CD4-positive, alpha-beta T cell treated with Interleukin-2 at 100 ng/mL for 4 hours (primary cell): ENCODE measurements at regions not wholly inside any gene's neighbourhood (a gene's known extent, or its start where the extent isn't known, plus 50 kb on each side); places are given as distances from the start of the nearest gene placed in this dataset.

Experiments used
- DNase-seq: peaks from one replicate; pipeline ENCODE4 v3.0.0-alpha.2; 2020; ENCODE audit warnings: low spot score

DNA sequence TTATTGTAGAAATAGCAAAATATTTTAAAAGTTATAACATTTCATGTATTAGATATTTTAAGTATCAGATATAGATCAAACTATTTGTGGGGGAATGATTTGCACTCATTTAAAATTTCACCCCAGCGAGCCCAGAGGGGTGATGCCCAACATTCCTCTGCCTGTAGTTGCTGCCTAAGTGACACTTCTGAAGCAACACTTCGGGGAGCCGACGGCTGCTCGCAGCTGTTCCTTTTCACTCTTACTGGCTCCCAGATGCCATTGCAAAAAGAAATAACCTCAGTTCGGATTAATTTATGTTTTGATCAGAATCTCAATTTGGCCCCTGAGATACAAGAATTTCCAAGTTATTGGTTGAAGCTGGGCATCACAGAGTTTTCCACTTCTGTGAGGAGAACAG lies 603.8 kb downstream of the PLCL1 start:
- no peak for DNase-seq

DNA sequence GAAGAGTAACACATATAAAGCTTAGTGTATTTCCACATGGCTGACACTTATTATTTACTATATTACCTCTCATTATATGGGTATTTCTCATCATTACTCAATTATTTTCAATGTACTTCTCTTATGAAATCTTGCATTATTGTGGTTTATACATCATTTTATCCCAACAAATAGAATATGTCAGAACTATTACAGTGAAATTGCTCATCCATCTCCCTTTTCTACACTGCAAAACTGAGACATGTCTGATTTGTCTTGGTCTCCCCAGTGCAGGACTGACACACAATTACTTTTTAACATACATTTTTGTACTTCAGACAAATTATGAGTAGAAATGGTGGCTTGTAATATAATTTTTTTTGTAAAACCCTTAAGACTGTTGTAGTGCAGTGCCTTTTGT lies 600.9 kb downstream of the PLCL1 start:
- DNase-seq: no peak

DNA sequence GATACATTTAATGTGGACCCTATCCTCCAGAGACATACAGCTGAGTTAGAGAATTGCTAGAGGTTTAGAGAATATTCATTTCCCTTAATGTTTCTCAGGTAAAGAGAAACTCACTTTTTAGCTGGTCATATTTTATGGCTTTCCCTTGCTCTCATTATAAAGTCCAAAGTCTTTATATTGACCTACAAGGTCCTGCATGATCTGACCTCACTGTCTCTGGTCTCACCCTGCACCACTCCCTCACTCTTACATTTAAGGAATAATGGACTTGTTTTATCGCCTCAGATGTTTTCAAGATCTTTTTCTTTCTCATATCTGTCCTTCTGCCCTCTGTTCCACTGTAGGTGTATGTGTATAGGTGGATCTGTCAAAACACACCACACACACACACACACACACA lies 597.3 kb downstream of the PLCL1 start:
- no peak for DNase-seq

DNA sequence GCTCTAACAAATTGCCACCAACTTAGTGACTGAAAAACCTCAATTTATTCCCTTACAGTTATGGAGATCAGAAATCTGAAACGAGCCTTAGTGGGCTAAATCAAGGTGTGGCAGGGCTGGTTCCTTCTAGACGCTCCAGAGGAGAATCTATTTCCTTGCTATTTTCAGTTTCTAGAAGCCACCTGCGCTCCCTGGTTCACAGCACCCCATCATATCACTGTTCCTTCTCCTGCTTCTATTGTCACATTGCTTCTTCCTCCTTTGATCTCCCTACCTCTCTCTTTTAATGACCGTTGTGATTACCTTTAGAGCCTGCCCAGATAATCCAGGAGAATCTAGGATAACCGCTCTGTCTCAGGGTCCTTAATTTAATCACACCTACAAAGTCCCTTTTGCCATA lies 596.6 kb downstream of the PLCL1 start:
- DNase-seq: no peak

DNA sequence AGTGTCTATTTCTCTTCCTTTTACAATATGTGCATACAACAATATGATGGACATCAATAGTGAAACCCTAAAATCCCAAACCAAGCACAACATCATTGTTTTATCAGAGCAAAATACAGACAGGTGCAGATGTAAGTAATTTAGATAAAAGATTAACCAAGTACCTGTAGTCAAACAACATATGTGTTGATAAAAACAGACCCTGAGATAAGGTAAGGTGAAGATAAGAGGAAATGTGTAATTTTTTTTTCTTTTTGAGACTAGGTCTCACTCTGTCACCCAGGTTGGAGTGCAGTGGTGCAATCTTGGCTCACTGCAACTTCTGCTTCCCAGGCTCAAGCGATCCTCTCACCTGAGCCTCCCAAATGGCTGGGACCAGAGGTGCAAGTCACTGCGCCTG lies 589.8 kb downstream of the PLCL1 start:
- no peak for DNase-seq

DNA sequence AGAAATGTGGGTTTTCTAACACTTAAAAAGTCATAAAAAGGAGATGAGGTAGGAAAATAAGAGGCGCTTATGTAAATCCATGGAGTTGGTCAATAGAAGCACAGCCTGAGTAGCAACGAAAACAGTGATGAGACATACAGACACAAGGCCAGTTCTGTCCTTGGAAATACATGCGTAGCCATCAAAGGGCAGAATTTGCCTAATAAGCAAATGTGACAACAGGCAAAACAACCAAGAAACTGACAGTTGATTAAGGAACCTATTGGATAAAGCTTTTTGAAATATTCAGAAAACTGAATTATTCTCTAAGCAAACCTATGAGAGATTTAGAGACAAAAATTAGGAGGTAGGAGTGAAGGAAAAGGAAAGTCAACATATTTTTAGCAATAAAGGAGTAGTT lies 586.3 kb downstream of the PLCL1 start:
- DNase-seq: no peak

DNA sequence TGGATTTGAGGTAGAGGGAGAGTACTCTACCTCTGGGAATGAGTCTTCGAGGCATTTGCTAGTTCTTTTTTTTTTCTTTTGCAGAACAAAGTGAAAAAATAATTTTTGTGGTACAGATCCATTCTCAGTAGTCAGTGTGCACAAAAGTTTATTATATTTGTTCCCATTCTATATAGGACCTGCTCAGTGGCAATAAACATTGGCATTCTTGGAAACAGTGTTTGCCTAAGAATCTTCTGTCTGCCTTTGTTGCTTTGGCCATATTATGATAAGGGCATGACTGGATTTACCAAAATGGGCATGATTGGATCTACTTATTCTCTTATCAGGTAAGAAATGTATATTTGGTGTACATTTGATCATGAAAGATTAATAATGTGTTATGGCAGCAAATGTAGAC lies 583.3 kb downstream of the PLCL1 start:
- no peak for DNase-seq

DNA sequence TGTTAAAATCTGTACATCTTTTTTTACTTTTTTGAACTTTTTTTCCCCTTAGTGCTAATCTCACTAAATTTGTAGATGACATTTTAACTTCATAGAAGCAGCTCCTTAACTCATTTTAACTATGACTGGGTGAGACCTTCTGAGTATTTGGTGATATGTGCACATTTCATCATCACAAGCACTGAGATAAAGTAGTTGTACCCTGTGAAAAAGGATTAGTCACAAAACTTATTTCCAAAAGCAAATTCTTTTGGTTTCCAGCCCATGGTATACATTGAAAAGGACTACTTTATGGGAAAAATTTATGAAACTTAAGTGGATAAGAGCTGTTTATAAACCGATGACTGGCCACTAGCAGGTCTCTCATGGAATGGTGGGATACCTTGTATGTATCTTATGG lies 581.5 kb downstream of the PLCL1 start:
- no peak for DNase-seq

DNA sequence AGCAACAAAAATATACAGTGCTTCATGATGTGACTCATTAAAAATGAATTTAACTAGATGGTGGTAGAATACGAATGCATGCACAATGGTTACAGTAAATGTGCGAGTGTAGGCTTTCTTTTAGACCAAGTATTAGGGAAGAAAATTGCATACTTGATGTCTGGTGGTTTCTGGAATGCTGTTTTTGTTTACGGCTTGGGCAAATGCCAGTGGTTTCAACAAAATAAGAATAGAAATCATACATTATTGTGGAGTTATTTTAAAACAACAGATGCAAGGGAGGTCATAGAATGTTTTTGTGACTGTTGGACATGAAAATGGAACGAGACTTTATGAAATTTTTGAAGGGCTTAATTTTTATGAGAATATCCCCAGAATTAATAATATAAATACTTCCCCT lies 580.9 kb downstream of the PLCL1 start:
- DNase-seq: no peak

DNA sequence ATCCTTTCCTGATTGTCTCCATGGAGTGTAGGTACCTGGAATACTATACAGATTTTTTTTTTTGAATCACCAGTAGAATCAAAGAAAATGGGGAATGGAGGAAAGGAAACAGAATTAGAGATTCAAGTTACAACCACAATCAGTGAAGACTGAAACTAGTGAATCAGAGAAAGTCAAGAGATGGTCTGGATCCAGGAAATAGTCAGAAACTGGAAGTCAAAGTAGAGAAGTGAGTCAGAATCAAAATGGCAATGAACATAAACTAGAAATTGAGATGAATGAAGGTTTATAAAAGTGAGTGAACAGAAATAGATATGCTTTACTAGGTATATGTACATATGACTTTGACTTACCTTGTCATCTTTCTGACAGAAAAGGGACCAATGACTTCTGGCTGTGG lies 579.0 kb downstream of the PLCL1 start:
- no peak for DNase-seq

DNA sequence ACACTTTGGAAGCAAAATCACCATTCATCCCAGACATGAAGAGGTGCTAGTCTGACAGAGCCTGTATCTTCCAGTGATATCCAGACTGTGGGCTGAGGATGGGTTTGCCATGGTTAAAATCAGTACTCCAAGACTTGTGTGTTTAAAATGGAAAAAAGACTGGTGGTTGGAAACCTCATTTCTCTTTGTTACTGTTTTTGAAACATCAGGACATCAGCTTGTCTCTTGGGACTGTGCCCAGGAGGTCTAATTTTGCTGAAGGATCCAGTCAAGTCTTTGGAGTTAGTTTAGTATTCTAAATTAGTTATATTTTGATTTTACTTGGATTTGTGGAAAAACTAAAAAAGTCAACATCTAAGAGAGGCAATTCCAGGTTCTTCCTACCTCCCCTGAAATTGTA lies 578.4 kb downstream of the PLCL1 start:
- DNase-seq: no peak

DNA sequence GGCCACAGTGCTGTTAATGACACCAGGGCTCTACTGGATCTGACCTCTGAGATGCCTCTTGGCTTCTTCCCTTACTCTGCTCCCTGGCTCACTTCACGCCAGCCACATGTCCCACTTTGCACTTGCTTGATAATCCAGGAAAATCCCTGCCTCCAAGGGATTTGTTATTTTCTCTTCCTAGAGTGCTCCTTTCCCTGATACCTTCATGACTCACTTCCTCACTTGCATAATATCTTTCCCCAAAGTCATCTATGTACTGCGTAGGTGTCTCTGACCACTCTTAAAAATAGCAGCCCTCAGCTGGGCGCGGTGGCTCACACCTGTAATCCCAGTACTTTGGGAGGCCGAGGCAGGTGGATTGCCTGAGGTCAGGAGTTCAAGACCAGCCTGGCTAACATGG lies 572.3 kb downstream of the PLCL1 start:
- DNase-seq: no peak

DNA sequence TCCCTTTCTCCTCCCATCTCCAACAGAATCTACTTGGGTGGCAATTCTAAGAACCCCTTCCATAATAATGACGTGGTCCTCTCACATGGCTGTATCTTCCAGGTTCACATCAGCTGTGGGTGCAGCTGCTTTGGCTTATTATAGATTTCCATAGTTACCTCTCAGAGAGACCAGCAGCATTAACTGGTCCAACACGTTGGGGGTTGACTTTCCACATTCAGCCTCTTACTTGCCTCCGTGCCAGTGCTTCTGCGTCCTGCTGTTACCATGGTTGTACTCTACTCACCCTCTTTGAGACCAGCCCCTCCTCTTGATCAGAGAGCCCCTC lies 570.7 kb downstream of the PLCL1 start:
- no peak for DNase-seq

DNA sequence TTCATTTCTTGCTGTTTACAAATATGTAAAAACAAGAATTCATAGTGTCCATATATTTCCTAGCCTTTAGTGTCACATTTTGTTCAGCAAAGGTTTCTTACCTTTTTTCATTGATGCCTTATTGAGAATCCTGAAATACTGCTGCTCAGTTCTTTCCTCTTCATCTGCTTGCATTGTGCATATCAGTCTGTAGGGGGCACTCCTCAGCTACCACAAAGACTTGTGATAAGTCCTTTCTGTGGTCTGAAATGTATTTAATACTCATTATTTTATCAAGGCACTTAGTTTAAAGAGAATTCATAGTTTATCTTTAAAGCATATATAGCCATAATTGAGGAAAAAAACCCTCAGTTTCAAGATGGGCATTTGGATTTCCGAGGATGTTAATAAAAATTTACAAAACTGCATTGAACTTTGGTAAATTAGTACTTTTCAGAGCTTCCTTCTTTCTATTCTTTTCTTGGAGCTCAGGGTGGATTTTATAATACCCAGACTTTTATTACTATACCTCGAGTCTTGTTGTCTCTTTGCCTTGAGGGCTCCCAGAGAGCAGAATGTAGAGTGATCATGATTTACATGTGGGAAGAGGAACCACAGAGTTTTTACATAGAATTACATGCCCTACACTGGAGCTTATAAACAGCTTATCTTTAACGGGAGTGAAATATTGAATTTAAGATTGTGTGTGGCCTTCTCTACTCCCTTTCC lies 570.1 kb downstream of the PLCL1 start:
- DNase-seq: peak; percentile 6

DNA sequence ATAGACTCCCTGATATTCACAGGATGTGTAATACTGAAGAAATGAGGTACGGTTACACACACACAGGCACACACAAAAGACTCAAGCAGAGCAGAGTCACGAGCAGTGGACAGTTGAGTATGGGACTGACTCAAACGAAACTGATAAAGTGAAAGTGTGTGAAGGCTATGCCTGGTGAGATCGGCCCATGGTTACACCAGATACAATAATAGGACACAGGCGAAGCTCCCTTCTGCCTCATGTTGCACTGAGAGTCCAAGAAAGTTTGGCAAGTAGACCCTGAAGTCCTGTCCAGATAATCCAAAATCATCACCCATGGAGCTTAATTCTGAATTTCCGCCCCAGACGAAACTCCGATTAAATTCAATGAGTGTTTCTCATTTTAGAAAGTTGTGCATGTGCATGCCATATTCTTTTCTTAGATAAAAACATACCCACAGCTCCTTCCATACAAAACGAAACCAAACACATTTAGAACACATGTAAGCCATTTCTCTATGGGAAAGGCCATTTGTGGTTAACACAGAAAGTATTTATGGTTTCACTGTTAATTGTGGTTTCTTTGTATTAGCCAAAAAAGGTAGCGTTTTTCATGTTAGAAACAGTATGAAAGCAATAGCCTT lies 567.6 kb downstream of the PLCL1 start:
- DNase-seq: no peak

DNA sequence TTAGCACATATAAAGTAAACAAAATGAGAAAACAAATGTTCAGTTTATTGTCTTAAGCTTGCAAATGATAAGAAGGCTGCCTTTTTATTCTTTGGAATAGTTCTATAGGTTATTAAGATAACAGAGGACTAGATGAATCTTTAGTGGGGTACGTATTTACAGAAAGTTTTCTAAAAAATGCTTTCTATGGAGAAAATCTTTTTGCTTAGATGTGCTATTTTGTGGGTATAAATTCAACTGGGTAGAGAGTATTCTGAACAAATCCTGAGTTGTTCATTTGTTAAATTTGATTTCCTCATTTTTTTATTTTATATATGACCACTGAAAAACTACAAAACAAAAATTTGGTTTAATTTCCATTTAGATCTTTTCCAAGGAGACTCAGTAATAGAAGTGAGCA lies 566.9 kb downstream of the PLCL1 start:
- no peak for DNase-seq

DNA sequence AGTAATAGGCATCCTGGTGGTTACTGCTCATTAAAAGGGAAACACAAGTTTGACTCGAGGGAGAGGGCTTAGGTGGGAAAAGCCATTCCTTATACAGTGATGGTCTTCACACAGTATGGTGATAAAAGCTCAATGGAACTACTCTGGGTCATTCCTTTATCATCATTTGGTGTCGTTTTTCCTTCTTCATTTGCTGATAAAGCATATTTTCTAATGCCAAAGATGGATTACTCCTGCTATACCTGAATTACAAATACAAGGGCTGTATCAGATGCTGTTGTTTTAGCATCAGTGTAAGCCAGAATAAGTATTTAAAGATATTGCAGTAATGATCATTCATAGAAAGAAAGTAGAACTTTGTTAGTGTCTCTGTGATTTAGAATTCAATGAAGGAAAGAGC lies 563.7 kb downstream of the PLCL1 start:
- no peak for DNase-seq

DNA sequence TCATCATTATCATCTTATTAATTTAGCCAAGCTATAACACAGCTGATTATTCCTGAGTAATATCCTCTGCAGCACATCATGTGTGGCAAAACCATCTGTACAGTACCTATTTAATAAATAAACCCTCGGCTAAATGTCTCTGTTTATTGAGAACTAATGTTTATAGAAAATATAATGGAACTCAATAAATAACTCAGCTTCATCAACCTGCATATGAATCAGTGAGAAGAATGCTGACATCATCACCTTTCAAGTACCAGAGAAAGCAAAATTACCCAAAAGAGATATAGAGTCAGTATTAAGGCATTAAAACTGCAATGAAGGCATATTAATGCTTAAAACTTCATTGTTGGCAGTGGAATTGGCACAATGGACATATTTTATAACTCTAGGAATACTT lies 558.3 kb downstream of the PLCL1 start:
- no peak for DNase-seq

DNA sequence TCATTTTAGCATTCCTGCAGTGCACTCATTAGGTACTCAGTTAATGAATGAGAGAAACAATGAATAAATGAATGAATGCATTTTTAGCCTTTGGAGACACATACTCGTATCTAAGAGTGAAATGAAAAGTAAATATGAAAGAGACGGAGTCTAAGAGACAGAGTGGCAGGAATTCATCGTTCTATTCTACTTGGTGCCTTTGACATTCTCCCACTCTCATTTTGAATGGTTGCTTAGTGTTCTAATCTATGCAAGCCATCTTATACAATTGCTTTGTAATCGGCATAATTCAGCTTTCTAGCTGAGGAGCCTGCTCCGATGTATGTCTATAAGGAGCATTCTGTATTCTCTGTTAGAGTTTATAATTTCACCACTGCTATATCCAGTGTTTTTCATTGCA lies 554.9 kb downstream of the PLCL1 start:
- no peak for DNase-seq

DNA sequence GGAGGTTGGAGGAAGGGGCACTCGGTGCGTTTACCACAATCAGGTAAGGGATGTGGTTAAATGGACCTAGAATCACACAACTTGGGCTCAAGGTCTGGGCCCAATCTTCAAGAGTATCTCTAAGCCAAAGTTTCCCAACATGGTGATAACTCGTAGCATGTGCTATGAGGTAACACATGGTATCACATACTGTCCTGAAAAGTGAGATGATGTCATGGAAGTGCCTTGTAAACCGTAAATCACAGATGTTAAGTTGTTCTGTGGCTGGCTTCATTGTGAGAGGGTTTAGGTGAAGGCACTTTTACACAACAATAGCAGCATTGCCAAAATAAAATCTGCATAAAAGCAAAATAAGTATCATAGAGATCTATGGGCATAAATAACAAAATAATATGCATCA lies 551.8 kb downstream of the PLCL1 start:
- no peak for DNase-seq

DNA sequence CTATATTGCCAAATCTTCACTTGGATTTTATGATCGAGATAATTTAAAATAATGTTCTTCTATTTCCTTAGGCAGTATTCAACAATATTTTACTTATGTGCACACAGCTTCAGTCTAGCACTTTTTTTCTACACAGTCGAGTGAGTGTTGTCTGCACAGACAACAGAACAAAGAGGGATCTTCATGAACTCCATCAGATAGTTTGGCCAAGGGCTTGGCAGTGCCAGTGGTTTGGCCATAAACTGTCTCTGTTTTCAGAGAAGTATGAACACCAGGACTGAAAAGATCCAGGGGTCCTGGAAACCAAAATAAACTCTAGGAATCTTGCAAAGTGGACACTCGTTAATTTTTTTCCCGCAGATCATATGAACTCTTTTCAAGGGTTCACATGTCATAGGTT lies 547.3 kb downstream of the PLCL1 start:
- no peak for DNase-seq

DNA sequence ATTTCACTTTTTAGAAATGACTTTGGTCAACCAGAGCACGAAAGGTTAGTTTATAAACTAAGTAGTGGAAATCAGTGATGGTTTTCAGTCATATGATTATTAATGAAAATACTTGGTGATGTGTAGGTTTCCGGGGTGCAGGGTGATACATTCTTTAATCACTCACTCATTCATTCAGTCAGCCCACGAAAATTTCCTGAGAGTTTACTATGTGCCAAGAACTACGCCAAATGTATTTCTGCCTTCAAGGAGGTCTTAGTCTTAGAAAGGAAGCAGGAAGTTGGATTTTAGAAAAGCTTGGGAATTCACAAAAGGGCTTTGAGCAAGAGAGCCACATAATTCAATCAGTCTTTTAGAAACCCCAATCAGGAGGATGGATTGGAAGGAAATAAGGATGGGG lies 543.6 kb downstream of the PLCL1 start:
- DNase-seq: no peak

DNA sequence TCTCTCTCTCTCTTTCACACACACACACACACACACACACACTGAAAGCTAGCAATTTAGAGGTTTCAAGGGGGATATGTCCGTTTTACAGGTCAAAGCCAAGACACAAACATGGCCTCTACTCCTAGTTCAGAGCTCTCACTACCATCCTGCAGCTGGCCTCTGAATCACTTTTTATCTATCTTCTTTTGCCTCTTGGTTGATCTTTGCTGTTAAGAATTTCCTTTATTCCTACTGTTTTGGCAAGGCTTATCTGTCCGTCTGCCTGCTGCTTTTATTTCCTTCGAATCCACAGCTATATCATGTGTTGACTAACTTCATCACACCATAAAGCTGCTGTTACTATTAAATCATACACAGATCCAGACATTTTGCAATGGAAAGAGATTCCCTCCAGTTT lies 543.0 kb downstream of the PLCL1 start:
- DNase-seq: no peak

DNA sequence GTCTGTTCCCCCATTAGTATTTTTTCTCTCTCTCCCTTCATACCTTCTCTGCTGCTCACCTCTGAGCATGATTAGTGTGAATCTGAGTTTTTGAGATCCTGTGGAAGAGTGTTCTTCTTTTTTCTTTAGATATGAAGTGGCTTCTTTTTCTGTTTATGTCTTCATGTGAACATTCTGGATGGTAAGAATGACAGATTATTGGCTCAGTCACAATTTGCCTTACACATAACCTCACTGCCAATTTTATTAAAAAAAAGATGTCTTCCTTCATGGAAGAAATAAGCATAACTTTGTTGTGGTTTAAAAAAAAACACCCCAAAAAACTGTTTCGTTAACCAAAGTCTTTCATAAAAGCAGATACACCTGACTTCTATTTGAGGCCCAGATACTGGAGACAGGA lies 539.1 kb downstream of the PLCL1 start:
- no peak for DNase-seq

DNA sequence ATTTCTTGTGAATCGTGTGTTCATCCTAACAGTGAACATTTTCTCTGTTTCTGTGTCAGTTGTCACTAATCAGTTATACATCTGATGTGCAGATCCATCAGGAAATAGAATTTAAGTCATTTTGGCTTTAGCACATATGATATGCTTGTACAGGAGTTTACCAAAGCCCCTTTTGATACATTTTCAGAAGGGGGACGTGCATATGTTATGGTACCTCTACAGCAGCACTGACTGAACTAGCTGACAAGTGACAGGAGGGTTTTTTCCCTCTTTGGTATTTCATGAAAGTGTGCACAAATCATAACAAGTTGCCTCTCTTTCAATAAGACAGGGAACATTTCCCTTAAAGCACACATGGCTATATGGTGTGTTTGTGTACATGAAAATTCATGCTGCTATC lies 536.5 kb downstream of the PLCL1 start:
- DNase-seq: no peak
